AG10803 (cell line): ENCODE measurements at regions not wholly inside any gene's neighbourhood (a gene's known extent, or its start where the extent isn't known, plus 50 kb on each side); places are given as distances from the start of the nearest gene placed in this dataset.
A peak's percentile ranks its signal among the peaks of the same experiment; 100 is the strongest.

Experiments
- DNase-seq: peaks from one replicate; pipeline ENCODE4 v3.0.0; 2010; ENCODE audit warnings: low read depth
- H3K4me3 ChIP-seq: 2 replicates; pipeline ENCODE4 v1.5.1; 2011; ENCODE audit warnings: mild to moderate bottlenecking, low read length, control low read depth
- TF ChIP-seq, protein P1 (sequence below): conservative IDR thresholded peaks from 2 replicates; pipeline ENCODE4 v1.5.1; 2011; ENCODE audit warnings: mild to moderate bottlenecking, low read length, control low read depth, inconsistent platforms

GRCh38 chr14:95442633-95443021 lies 73.8 kb downstream of the SYNE3 start:
- H3K4me3 ChIP-seq: no peak overlapping the region
- peak; percentile 79 for DNase-seq
- TF ChIP-seq, protein P1, sequence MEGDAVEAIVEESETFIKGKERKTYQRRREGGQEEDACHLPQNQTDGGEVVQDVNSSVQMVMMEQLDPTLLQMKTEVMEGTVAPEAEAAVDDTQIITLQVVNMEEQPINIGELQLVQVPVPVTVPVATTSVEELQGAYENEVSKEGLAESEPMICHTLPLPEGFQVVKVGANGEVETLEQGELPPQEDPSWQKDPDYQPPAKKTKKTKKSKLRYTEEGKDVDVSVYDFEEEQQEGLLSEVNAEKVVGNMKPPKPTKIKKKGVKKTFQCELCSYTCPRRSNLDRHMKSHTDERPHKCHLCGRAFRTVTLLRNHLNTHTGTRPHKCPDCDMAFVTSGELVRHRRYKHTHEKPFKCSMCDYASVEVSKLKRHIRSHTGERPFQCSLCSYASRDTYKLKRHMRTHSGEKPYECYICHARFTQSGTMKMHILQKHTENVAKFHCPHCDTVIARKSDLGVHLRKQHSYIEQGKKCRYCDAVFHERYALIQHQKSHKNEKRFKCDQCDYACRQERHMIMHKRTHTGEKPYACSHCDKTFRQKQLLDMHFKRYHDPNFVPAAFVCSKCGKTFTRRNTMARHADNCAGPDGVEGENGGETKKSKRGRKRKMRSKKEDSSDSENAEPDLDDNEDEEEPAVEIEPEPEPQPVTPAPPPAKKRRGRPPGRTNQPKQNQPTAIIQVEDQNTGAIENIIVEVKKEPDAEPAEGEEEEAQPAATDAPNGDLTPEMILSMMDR: peak; percentile 92

DNA sequence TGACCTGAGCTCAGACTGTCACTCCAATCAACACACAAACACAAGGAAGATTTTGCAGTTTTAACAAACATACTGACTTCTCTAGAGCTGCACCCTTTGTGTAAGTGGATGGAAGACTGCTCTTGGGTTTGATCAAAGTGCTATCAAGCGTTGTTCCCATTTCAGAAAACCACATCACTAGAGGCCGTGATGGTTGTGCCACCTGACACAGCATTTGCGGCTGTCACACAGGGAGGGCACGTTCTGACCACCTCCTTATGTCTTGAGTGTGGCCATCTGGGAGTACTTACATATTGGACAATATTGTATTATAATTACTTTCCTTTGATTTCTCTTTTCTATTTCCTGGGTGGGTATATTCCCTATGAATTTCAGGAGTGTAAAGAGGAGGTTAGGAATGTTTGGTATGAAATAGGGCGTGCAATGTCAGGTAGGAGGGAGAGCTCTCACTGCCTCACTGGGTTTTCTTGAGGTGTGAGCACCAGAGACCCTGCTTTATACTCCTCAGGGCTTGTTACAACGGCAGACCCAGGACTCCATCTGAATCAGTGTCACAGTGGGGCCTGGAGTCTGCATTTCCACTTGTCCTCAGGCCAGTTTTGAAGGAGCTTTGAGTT lies 74.3 kb downstream of the SYNE3 start:
- H3K4me3 ChIP-seq: no peak overlapping the region
- DNase-seq: no peak
- TF ChIP-seq, protein P1: no peak

DNA sequence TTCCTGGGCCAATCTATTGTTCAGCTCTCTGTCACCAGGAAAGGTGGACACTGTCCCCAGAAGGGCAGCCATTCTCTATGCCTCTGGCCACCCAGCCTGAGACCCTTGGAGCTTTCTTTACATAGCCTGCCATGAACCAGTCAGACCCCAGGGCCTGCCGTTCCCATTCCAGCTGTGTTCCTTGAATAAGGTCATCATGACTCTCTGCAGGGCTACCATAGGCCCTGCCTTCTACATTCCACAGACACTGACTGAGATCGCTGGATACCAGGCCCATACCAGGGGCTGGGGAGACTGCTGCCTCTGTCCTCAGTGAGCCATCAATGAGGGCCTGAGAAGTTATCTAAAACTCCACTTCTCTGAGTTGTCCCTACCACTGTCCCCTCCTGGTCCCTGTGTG lies 75.5 kb downstream of the SYNE3 start:
- H3K4me3 ChIP-seq: no peak overlapping the region
- TF ChIP-seq, protein P1: no peak
- DNase-seq: peak; percentile 40

- no peak overlapping the region for H3K4me3 ChIP-seq
- TF ChIP-seq, protein P1: no peak
- no peak for DNase-seq
These were observed 76.0 kb downstream of the SYNE3 start for GRCh38 chr14:95440496-95440895.

- TF ChIP-seq, protein P1: no peak
- H3K4me3 ChIP-seq: no peak overlapping the region
- no peak for DNase-seq
These were observed 76.6 kb downstream of the SYNE3 start for GRCh38 chr14:95439881-95440280.

GRCh38 chr14:95437715-95438114 lies 78.7 kb downstream of the SYNE3 start:
- TF ChIP-seq, protein P1: no peak
- DNase-seq: no peak
- no peak overlapping the region for H3K4me3 ChIP-seq

GRCh38 chr14:95436354-95436753 lies 80.1 kb downstream of the SYNE3 start:
- no peak overlapping the region for H3K4me3 ChIP-seq
- TF ChIP-seq, protein P1: no peak
- no peak for DNase-seq
